Ovary (tissue), 7 donors: ENCODE measurements at regions not wholly inside any gene's neighbourhood (a gene's known extent, or its start where the extent isn't known, plus 50 kb on each side); places are given as distances from the start of the nearest gene placed in this dataset.

ENCODE experiments used
- DNase-seq, 5 donors: peaks; one replicate each; pipeline ENCODE4 v3.0.0-alpha.2; 2019 to 2020
- H3K27ac ChIP-seq, 2 donors: fragments of 200-600 bp; one replicate each; pipeline versions ENCODE4 v1.5.1 to v1.8.0; 2019 to 2022
- H3K27me3 ChIP-seq: fragments of 200-600 bp; one replicate; pipeline ENCODE4 v1.8.0; 2022
- H3K36me3 ChIP-seq: fragments of 200-600 bp; sonication (generic); one replicate; pipeline ENCODE4 v1.5.1; 2019
- H3K4me1 ChIP-seq: one replicate; pipeline ENCODE4 v1.8.1; 2013; ENCODE audit warnings: mild to moderate bottlenecking, moderate library complexity; ENCODE audit not compliant: insufficient read depth
- H3K4me3 ChIP-seq: fragments of 200-600 bp; sonication (generic); one replicate; pipeline ENCODE4 v1.5.1; 2017
- H3K9me3 ChIP-seq, 2 donors: fragments of 200-600 bp in 1 of 2; sonication (generic) in 1 of 2; one replicate each; pipeline versions ENCODE4 v1.5.1 to v1.8.1; 2013 to 2019; ENCODE audit warnings: mild to moderate bottlenecking in 1 of 2, moderate library complexity in 1 of 2
- CTCF ChIP-seq, 3 donors: fragments of 450-650 bp in 2 of 3; fragments of 200-600 bp in 1 of 3; IDR thresholded peaks; one replicate each; pipeline versions ENCODE4 v1.5.1 to v1.8.0; 2016 to 2022; ENCODE audit warnings: antibody characterized with exemption in 3 of 3, mild to moderate bottlenecking in 1 of 3
- EP300 ChIP-seq: sonication (generic); formaldehyde crosslinking; IDR thresholded peaks from one replicate; pipeline ENCODE4 v1.6.1; 2017; ENCODE audit warnings: antibody characterized with exemption
- POLR2A ChIP-seq: fragments of 450-650 bp; IDR thresholded peaks from one replicate; pipeline ENCODE4 v1.6.1; 2017; ENCODE audit warnings: antibody characterized with exemption, mild to moderate bottlenecking, moderate library complexity
- WGBS, 3 donors: extraction: QIAGEN DNeasy Blood & Tissue Kit in 1 of 3; methylation state at CpG; one replicate each; pipeline versions ENCODE4 v1.1.5 to v1.1.7; 2013 to 2017; 5-methylcytosine and 5-hydroxymethylcytosine counted together
- intact Hi-C, 4 donors: fragments of 100-400 bp; cut with DNase I; formaldehyde crosslinking; loops; one replicate each; pipeline versions ENCODE4 v1.11.0 to v1.15.1; 2022 to 2023
- donor health status: DM: no; HTN: no; CAD: no; lungs with moderate emphysema.
- donor health status: DM: no; HTN: no; CAD: no.
- donor health status: Bipolar disorder and iron deficiency.
- donor health status: DM: no; HTN: no; CAD: no.
- donor health status: DM: yes; HTN: yes; CAD: no.

GRCh38 chr11:8330404-8330803 is 66.7 kb upstream of the LMO1 start:
- TF ChIP-seq EP300 (no peak), POLR2A (no peak), CTCF (IDR thresholded peaks at IDR 0.05) (no peak)
- DNase-seq: peak in 1 of 5 donors; percentile 52
- intact Hi-C loops: loop anchor here in 1 of 4 donors (10.0 kb wide), 1 partner anchor 234 kb away; no protein-coding TSS in a partner anchor
- Histone ChIP-seq H3K36me3 (no peaks in the 10 kb centered on the region), H3K4me3 (no peak overlapping the region), H3K4me1 (no peaks in the 10 kb centered on the region), H3K27ac (no peak overlapping the region), H3K9me3 (no peaks in the 10 kb centered on the region), H3K27me3 (no peaks in the 10 kb centered on the region)
- WGBS, 3 donors: 10 to 18% (median 14%) methylated on average over 10 of the region's 10 CpGs

- Histone ChIP-seq H3K27ac (no peak overlapping the region), H3K9me3 (no peaks in the 10 kb centered on the region), H3K4me1 (no peaks in the 10 kb centered on the region), H3K4me3 (no peak overlapping the region), H3K27me3 (no peaks in the 10 kb centered on the region), H3K36me3 (no peaks in the 10 kb centered on the region)
- intact Hi-C loops: loop anchor here in 1 of 4 donors (10.0 kb wide), 1 partner anchor 235 kb away; no protein-coding TSS in a partner anchor
- TF ChIP-seq CTCF (IDR thresholded peaks at IDR 0.05) (no peak), EP300 (no peak), POLR2A (no peak)
- WGBS, 3 donors: 20 to 28% (median 27%) methylated on average over 17 of the region's 17 CpGs
- no peak for DNase-seq
Measured at GRCh38 chr11:8329847-8330361, 66.2 kb upstream of the LMO1 start.

- TF ChIP-seq EP300: no peak
- TF ChIP-seq POLR2A: no peak
- TF ChIP-seq CTCF (IDR thresholded peaks at IDR 0.05): no peak
- no peak overlapping the region for H3K4me3 ChIP-seq
- no peak overlapping the region for H3K27ac ChIP-seq
- no peaks in the 10 kb centered on the region for H3K4me1 ChIP-seq
- H3K36me3 ChIP-seq: no peaks in the 10 kb centered on the region
- 58 to 79% (median 67%) methylated on average over 6 of the region's 6 CpGs for WGBS, 3 donors
- no peak for DNase-seq
- intact Hi-C loops: no loop called here
- no peaks in the 10 kb centered on the region for H3K9me3 ChIP-seq
- no peaks in the 10 kb centered on the region for H3K27me3 ChIP-seq
Measured at GRCh38 chr11:8329336-8329735, 65.7 kb upstream of the LMO1 start.

- intact Hi-C loops: no loop called here
- no peaks in the 10 kb centered on the region for H3K27me3 ChIP-seq
- no peaks in the 10 kb centered on the region for H3K4me1 ChIP-seq
- H3K9me3 ChIP-seq: no peaks in the 10 kb centered on the region
- no peak overlapping the region for H3K4me3 ChIP-seq
- peak; percentile 63 to 73 (median 70) for DNase-seq
- 3 to 15% (median 14%) methylated on average over 7 to 11 of the region's 11 CpGs for WGBS, 3 donors
- H3K27ac ChIP-seq: no peak overlapping the region
- TF ChIP-seq CTCF (IDR thresholded peaks at IDR 0.05) (peak; percentile 20 to 43 (median 40)), POLR2A (no peak), EP300 (no peak)
- H3K36me3 ChIP-seq: no peaks in the 10 kb centered on the region
Measured at GRCh38 chr11:8328848-8329330, 65.2 kb upstream of the LMO1 start.
